ENCODE measurements at regions not wholly inside any gene's neighbourhood (a gene's known extent, or its start where the extent isn't known, plus 50 kb on each side); places are given as distances from the start of the nearest gene placed in this dataset.

DNA sequence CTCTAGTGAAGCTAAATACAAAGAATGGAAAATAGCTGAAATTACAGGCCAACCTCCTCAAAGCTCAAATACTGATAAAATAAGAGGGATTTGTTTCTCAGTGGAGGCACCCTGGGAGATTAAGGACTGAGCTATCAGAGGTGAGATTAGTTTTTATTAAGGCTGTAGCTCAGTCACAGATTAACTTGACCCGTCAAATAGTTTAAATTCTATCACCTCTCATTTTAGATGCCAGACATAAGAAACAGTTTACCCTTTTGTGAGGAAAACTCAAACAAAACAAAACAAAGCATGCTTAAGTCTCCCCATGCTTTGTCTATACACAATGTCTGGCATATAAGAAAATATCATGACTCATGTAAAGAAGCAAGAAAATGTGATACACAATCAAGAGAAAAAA, 208.3 kb upstream of the PMFBP1 start:
- Mint-ChIP-seq H3K27me3 (ENCODE audit: unreplicated experiment) (no peaks in the 10 kb centered on the region), H3K36me3 (ENCODE audit: low read depth, unreplicated experiment) (no peaks in the 10 kb centered on the region), H3K4me1 (ENCODE audit: unreplicated experiment) (no peaks in the 10 kb centered on the region), H3K4me3 (ENCODE audit: unreplicated experiment) (no peak overlapping the region), H3K27ac (ENCODE audit: unreplicated experiment) (no peak overlapping the region), H3K9me3 (ENCODE audit: unreplicated experiment) (no peaks in the 10 kb centered on the region)
- no peak for DNase-seq (ENCODE audit: low spot score)
- TF ChIP-seq, protein P1, sequence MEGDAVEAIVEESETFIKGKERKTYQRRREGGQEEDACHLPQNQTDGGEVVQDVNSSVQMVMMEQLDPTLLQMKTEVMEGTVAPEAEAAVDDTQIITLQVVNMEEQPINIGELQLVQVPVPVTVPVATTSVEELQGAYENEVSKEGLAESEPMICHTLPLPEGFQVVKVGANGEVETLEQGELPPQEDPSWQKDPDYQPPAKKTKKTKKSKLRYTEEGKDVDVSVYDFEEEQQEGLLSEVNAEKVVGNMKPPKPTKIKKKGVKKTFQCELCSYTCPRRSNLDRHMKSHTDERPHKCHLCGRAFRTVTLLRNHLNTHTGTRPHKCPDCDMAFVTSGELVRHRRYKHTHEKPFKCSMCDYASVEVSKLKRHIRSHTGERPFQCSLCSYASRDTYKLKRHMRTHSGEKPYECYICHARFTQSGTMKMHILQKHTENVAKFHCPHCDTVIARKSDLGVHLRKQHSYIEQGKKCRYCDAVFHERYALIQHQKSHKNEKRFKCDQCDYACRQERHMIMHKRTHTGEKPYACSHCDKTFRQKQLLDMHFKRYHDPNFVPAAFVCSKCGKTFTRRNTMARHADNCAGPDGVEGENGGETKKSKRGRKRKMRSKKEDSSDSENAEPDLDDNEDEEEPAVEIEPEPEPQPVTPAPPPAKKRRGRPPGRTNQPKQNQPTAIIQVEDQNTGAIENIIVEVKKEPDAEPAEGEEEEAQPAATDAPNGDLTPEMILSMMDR (IDR thresholded peaks at IDR 0.05; ENCODE audit: unreplicated experiment) = no peak

DNA sequence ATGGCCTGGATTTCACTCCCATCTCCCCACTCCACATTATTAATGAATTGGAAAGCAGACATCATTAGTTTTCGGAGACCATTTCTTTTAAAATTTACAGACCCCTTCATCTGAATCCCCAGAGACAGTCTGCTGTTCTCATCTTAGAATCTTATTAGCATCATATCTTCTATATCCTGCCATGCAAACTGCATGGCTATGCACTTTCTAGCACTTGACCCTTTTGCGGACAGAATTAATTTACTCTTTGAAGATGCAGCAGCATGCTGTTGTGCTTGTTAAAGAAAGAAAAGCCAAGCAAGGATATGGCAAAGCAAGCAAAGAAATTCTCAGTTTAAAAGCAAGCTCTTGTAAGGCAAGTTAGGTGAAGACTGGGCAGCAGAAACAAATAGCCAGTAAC, 201.2 kb upstream of the PMFBP1 start:
- TF ChIP-seq, protein P1 (IDR thresholded peaks at IDR 0.05; ENCODE audit: unreplicated experiment) = no peak
- Mint-ChIP-seq H3K27me3 (ENCODE audit: unreplicated experiment) (no peaks in the 10 kb centered on the region), H3K36me3 (ENCODE audit: low read depth, unreplicated experiment) (no peaks in the 10 kb centered on the region), H3K9me3 (ENCODE audit: unreplicated experiment) (no peaks in the 10 kb centered on the region), H3K4me3 (ENCODE audit: unreplicated experiment) (no peak overlapping the region), H3K27ac (ENCODE audit: unreplicated experiment) (no peak overlapping the region), H3K4me1 (ENCODE audit: unreplicated experiment) (peaks cover 15% of the 10 kb centered on the region)
- DNase-seq (ENCODE audit: low spot score) = no peak

DNA sequence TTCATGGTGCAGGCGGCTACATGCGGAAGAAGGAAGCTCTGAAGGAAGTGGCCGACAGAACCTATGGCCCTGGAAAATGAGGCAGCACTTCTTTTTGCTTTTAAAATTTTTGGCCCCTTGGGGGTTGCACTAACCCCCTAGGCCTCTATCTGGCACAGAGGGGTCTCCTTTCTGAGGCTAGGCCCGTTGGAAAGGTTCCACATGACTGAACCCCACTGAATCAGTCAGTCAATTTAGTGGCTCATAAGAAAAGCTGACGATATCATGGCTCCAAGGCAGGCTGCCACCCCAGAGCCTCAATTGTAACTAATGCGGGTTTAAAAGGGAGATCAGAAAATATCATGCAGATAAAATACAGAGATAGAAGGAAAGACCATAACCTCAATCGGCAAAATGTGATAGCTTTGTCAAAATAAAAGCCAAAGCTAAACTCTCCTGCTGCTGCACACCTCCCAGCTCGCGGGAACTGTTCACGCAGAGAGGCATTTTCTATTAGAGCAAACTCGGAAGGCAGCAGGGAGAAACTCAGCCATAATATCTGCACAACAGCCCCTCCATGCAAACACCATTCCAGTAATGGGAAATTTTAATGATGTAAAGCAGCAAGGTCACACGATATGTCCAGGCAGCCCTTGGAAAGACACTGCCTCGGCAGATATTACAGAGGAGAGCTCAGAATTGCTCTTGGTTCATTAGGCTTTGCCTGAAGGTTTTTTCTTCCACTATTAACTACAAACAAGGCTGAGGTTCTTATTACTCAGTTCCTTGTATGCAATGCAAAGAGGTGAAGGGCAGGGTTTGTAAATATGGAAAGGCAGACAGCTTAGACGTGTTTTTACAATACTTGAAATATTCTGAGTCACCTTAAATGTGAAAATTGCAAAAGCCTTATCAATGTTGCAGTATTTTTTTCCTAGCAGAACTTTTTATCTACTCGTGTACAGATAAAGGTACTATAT, 200.4 kb upstream of the PMFBP1 start:
- Mint-ChIP-seq H3K36me3 (ENCODE audit: low read depth, unreplicated experiment) (no peaks in the 10 kb centered on the region), H3K4me3 (ENCODE audit: unreplicated experiment) (no peak overlapping the region), H3K9me3 (ENCODE audit: unreplicated experiment) (no peaks in the 10 kb centered on the region), H3K27me3 (ENCODE audit: unreplicated experiment) (no peaks in the 10 kb centered on the region), H3K27ac (ENCODE audit: unreplicated experiment) (no peak overlapping the region), H3K4me1 (ENCODE audit: unreplicated experiment) (peaks cover 15% of the 10 kb centered on the region)
- TF ChIP-seq, protein P1 (IDR thresholded peaks at IDR 0.05; ENCODE audit: unreplicated experiment) = no peak
- no peak for DNase-seq (ENCODE audit: low spot score)

DNA sequence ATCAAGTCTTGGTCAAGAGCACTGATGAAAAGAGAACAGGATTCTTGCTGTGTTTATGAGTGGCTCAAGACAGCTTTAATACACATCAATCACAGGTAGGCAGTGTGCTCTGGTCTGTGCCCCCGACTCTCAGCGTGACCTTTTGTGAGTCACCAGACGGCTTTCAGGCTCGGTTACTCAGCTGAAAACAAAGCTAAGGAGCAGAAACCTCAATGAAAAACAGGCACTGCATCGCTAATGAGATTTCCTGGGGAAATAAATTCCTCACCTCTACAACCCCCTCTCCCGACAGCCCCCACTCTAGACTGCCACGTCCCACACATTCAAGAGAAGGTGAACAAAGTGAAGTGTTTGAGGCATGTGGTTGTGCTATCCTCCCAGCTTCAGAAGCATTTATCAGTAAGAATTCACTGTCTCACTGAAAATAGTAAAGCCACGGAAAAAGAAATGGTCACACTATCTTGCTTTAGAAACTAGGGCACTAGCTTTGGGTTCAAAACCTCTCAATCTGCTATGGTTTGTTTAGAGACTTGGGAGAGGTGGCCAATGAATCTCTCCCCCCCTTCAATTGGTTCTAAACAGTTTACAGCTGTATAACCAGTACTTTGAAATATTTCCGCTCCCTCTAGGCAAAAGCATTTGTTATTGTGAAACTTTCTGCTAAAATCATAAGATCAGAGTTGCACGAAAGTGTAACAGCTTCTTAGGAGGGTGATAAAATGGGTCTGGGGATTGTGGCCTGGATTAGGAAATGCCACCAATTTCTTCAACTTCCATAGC, 199.5 kb upstream of the PMFBP1 start:
- no peaks in the 10 kb centered on the region for H3K9me3 Mint-ChIP-seq (ENCODE audit: unreplicated experiment)
- H3K27me3 Mint-ChIP-seq (ENCODE audit: unreplicated experiment) = no peaks in the 10 kb centered on the region
- peaks cover 15% of the 10 kb centered on the region for H3K4me1 Mint-ChIP-seq (ENCODE audit: unreplicated experiment)
- H3K36me3 Mint-ChIP-seq (ENCODE audit: low read depth, unreplicated experiment) = no peaks in the 10 kb centered on the region
- TF ChIP-seq, protein P1 (IDR thresholded peaks at IDR 0.05; ENCODE audit: unreplicated experiment) = no peak
- peak; percentile 5 for DNase-seq (ENCODE audit: low spot score)
- H3K4me3 Mint-ChIP-seq (ENCODE audit: unreplicated experiment) = no peak overlapping the region
- no peak overlapping the region for H3K27ac Mint-ChIP-seq (ENCODE audit: unreplicated experiment)

All from endothelial cell (in vitro differentiated cells).